ENCODE measurements at regions not wholly inside any gene's neighbourhood (a gene's known extent, or its start where the extent isn't known, plus 50 kb on each side); places are given as distances from the start of the nearest gene placed in this dataset.

- DNase-seq (ENCODE audit: extremely low read depth, insufficient read length) = no peak
- H3K27me3 ChIP-seq (replicated peaks; ENCODE audit: control insufficient read depth, insufficient read depth, low read length) = no peaks in the 10 kb centered on the region; the same call in 1 of the 2 replicates
- H3K36me3 ChIP-seq (ENCODE audit: control insufficient read depth, insufficient read depth, low read length) = no peaks in the 10 kb centered on the region
- no peak overlapping the region for H3K4me3 ChIP-seq (replicated peaks; ENCODE audit: low read depth, low read length)
- no peak for TF ChIP-seq CTCF (IDR thresholded peaks at IDR 0.05; ENCODE audit: insufficient read depth, low read length, poor library complexity, severe bottlenecking)
Measured at GRCh38 chr11:95499516-95500135, 268.6 kb upstream of the SESN3 start.

GRCh38 chr11:95498722-95499425 lies 267.9 kb upstream of the SESN3 start:
- no peak for TF ChIP-seq CTCF (IDR thresholded peaks at IDR 0.05; ENCODE audit: insufficient read depth, low read length, poor library complexity, severe bottlenecking)
- H3K36me3 ChIP-seq (ENCODE audit: control insufficient read depth, insufficient read depth, low read length) = no peaks in the 10 kb centered on the region

DNA sequence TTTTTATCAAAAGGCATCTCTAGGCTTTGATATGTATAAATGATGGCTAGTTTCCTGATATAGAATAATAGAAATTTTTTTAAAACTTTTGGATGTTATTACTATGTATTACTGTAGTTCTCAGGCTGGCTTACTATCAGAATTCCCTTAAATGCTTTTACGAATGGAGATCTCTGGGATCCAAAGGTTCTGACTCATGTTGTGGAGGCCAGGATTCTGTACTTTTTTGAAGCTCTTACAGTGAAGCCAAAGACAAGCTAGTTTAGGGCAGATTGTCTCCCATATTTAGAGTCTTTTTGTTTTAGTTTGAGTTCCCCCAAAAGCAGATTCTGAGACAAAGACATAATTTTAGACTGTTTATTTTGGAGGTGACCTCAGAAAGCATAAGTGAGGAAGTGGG lies 265.9 kb upstream of the SESN3 start:
- no peak for TF ChIP-seq CTCF (IDR thresholded peaks at IDR 0.05; ENCODE audit: insufficient read depth, low read length, poor library complexity, severe bottlenecking)
- H3K27me3 ChIP-seq (replicated peaks; ENCODE audit: control insufficient read depth, insufficient read depth, low read length) = no peaks in the 10 kb centered on the region; the same call in 1 of the 2 replicates
- H3K4me3 ChIP-seq (replicated peaks; ENCODE audit: low read depth, low read length) = no peak overlapping the region
- no peaks in the 10 kb centered on the region for H3K36me3 ChIP-seq (ENCODE audit: control insufficient read depth, insufficient read depth, low read length)
- no peak for DNase-seq (ENCODE audit: extremely low read depth, insufficient read length)

More at GRCh38 chr11:95498722-95499425, 267.9 kb upstream of the SESN3 start:
- Histone ChIP-seq H3K27me3 (replicated peaks; ENCODE audit: control insufficient read depth, insufficient read depth, low read length) (no peaks in the 10 kb centered on the region; the same call in 1 of the 2 replicates), H3K4me3 (replicated peaks; ENCODE audit: low read depth, low read length) (no peak overlapping the region)
- DNase-seq (ENCODE audit: extremely low read depth, insufficient read length) = no peak

GRCh38 chr11:95495706-95496105 lies 264.7 kb upstream of the SESN3 start:
- no peak overlapping the region for H3K4me3 ChIP-seq (replicated peaks; ENCODE audit: low read depth, low read length)
- DNase-seq (ENCODE audit: extremely low read depth, insufficient read length) = no peak
- no peak for TF ChIP-seq CTCF (IDR thresholded peaks at IDR 0.05; ENCODE audit: insufficient read depth, low read length, poor library complexity, severe bottlenecking)
- no peaks in the 10 kb centered on the region; the same call in 1 of the 2 replicates for H3K27me3 ChIP-seq (replicated peaks; ENCODE audit: control insufficient read depth, insufficient read depth, low read length)
- no peaks in the 10 kb centered on the region for H3K36me3 ChIP-seq (ENCODE audit: control insufficient read depth, insufficient read depth, low read length)

GRCh38 chr11:95494856-95495255 lies 263.9 kb upstream of the SESN3 start:
- TF ChIP-seq CTCF (IDR thresholded peaks at IDR 0.05; ENCODE audit: insufficient read depth, low read length, poor library complexity, severe bottlenecking) = no peak
- Histone ChIP-seq H3K4me3 (replicated peaks; ENCODE audit: low read depth, low read length) (no peak overlapping the region), H3K36me3 (ENCODE audit: control insufficient read depth, insufficient read depth, low read length) (no peaks in the 10 kb centered on the region), H3K27me3 (replicated peaks; ENCODE audit: control insufficient read depth, insufficient read depth, low read length) (no peaks in the 10 kb centered on the region; the same call in 1 of the 2 replicates)
- no peak for DNase-seq (ENCODE audit: extremely low read depth, insufficient read length)

Data from GM06990 (cell line).